Mucosa of rectum (tissue), 2 donors: ENCODE measurements at regions not wholly inside any gene's neighbourhood (a gene's known extent, or its start where the extent isn't known, plus 50 kb on each side); places are given as distances from the start of the nearest gene placed in this dataset.

Experiments
- H3K27ac ChIP-seq, 2 donors: one replicate each; pipeline ENCODE4 v1.7.0; 2013; ENCODE audit warnings: inconsistent platforms in 2 of 2, low read depth in 2 of 2, low read length in 2 of 2
- H3K27me3 ChIP-seq, 2 donors: one replicate each; pipeline ENCODE4 v1.7.0; 2013; ENCODE audit warnings: low read length in 2 of 2; ENCODE audit not compliant: control insufficient read depth in 2 of 2, insufficient read depth in 2 of 2
- H3K36me3 ChIP-seq, 2 donors: one replicate each; pipeline ENCODE4 v1.7.0; 2013; ENCODE audit warnings: low read length in 2 of 2; ENCODE audit not compliant: control insufficient read depth in 2 of 2, insufficient read depth in 2 of 2
- H3K4me1 ChIP-seq, 2 donors: one replicate each; pipeline ENCODE4 v1.7.0; 2013; ENCODE audit warnings: low read length in 2 of 2, mild to moderate bottlenecking in 1 of 2; ENCODE audit not compliant: control insufficient read depth in 2 of 2, insufficient read depth in 2 of 2
- H3K4me3 ChIP-seq, 2 donors: one replicate each; pipeline ENCODE4 v1.7.0; 2013; ENCODE audit warnings: low read length in 2 of 2
- H3K9ac ChIP-seq, 2 donors: one replicate each; pipeline ENCODE4 v1.7.0; 2013; ENCODE audit warnings: low read length in 2 of 2, low read depth in 1 of 2, mild to moderate bottlenecking in 1 of 2
- H3K9me3 ChIP-seq, 2 donors: one replicate each; pipeline ENCODE4 v1.7.0; 2013; ENCODE audit warnings: low read length in 2 of 2; ENCODE audit not compliant: control insufficient read depth in 2 of 2
- donor health status: healthy.
- donor health status: Normal muscosa, but diverticular disease.

DNA sequence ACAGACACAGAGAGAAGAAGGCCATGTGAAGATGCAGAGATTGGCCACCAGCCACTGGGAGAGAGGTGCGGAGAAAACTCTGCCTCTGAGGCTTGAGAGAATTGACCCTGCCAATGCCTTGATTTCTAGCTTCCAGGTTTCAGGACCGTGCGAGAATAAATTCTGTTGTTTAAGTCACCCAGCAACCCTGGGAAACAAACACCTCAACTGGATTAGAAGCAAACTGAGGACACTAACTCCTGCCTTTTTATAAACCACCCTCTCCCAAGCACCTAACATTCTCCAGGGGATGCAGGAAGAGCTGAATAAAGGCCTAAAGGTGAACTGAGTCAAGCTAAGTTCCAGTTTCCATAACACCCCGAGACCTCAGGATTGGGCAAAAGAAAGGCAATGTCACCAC lies 136.1 kb downstream of the ANKRD60 start:
- Histone ChIP-seq H3K9me3 (no peaks in the 10 kb centered on the region), H3K36me3 (no peaks in the 10 kb centered on the region), H3K4me3 (no peak overlapping the region), H3K9ac (no peak overlapping the region), H3K4me1 (no peaks in the 10 kb centered on the region), H3K27me3 (no peaks in the 10 kb centered on the region), H3K27ac (no peak overlapping the region)

DNA sequence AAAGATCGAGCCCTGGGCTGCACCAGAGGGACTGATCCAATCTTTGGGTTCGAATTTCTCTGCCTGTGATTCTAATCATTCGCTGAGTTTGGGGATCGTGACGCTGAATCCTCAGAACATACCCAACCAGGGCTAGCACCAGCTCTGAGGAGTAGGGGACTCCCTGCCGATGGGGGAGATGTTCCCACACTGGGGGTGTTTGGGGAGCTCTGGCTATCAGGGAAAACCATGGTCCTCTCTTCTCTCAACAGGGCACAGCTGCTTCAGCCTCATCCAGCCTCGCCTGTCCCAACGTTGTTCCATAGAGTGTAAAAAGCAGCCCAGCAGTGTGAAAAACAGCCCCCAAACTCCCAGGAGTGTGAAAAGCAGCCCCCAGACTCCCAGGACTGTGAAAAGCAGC lies 136.6 kb downstream of the ANKRD60 start:
- Histone ChIP-seq H3K4me1 (no peaks in the 10 kb centered on the region), H3K27me3 (no peaks in the 10 kb centered on the region), H3K27ac (no peak overlapping the region), H3K9ac (no peak overlapping the region), H3K36me3 (no peaks in the 10 kb centered on the region), H3K4me3 (no peak overlapping the region), H3K9me3 (no peaks in the 10 kb centered on the region)

DNA sequence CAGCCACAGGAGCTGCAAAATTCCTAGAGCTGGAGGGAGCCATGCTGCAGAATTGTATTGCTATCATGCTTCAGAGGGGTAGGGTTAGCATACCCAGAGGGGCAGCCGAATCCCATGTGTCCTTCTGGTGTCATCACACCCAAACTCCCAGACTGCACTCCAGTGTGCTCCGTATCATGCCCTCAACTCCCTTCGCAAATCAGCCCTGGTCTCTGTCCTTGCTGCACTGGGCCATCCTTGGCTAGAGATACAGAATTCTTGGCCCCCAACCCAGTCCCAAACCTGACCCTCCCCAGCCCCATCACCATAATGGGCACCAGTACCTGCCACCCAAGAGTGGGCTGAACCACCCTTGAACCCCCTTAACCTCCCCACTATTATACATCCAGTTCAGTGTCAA lies 138.3 kb downstream of the ANKRD60 start:
- no peaks in the 10 kb centered on the region for H3K36me3 ChIP-seq
- H3K27ac ChIP-seq, result no peak overlapping the region
- no peak overlapping the region for H3K4me3 ChIP-seq
- no peaks in the 10 kb centered on the region for H3K9me3 ChIP-seq
- H3K9ac ChIP-seq, result no peak overlapping the region
- H3K4me1 ChIP-seq, result peaks cover 0 to under 1% of the 10 kb centered on the region in 2 donors
- no peaks in the 10 kb centered on the region for H3K27me3 ChIP-seq

DNA sequence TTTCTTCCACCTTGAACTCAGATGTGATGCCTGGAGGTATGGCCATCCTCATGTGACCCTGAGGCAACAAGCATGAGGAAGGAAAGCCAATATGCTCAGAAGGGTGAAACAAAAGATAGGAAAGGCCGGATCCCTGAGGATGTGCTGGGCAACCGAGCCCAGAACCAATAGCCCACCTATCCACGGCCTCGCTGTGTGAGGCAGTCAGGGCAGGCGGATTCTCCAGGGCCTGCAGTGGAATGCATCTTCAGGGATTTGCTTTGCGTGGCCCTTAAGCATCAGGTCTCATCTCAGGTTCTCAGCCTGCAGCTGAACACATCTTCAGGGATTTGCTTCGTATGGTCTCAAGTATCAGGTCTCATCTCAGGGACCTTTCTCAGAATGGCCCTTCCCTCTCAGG lies 139.8 kb downstream of the ANKRD60 start:
- peaks cover 0 to 3% of the 10 kb centered on the region in 2 donors for H3K4me1 ChIP-seq
- no peaks in the 10 kb centered on the region for H3K36me3 ChIP-seq
- no peaks in the 10 kb centered on the region for H3K27me3 ChIP-seq
- no peak overlapping the region for H3K27ac ChIP-seq
- H3K4me3 ChIP-seq, result no peak overlapping the region
- H3K9me3 ChIP-seq, result no peaks in the 10 kb centered on the region
- H3K9ac ChIP-seq, result no peak overlapping the region

DNA sequence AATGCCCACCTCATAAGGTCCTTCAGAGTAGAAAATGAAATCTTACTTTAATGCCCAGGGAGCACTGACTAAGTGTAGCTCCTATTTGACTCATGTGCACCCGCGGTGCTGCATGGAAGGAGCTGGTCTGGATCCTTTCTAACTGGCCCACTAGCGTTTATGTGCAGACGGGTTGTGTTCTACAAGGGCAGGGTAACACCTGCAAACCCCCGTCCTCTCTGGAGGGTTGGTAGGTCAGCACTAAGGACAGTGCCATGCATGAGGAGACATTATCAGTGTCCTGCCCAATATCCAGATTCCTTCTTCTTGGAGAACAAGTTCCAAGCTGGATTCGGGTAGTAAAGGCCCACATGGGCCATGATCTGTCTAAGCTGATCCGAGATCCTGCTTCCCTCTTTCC lies 140.3 kb downstream of the ANKRD60 start:
- Histone ChIP-seq H3K27me3 (no peaks in the 10 kb centered on the region), H3K9ac (no peak overlapping the region), H3K9me3 (no peaks in the 10 kb centered on the region), H3K4me3 (no peak overlapping the region), H3K27ac (no peak overlapping the region), H3K4me1 (peaks cover 0 to 3% of the 10 kb centered on the region in 2 donors), H3K36me3 (no peaks in the 10 kb centered on the region)

DNA sequence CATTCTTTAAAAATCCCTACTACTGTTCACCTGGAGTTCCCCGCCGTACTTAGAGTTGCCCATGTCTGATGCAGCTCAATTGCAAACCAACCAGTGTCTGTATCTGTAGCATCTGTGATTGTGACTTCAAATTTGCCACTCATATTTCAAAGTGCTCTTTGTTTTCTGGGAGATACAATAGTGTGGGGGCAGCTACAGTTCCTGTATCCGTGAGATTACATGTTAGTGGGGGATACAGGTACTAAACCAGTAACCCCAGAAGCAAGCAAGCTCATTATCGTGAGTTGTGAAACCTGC lies 140.9 kb downstream of the ANKRD60 start:
- Histone ChIP-seq H3K9ac (no peak overlapping the region), H3K9me3 (no peaks in the 10 kb centered on the region), H3K27me3 (no peaks in the 10 kb centered on the region), H3K4me1 (peaks cover 0 to 3% of the 10 kb centered on the region in 2 donors), H3K27ac (no peak overlapping the region), H3K36me3 (no peaks in the 10 kb centered on the region), H3K4me3 (no peak overlapping the region)

DNA sequence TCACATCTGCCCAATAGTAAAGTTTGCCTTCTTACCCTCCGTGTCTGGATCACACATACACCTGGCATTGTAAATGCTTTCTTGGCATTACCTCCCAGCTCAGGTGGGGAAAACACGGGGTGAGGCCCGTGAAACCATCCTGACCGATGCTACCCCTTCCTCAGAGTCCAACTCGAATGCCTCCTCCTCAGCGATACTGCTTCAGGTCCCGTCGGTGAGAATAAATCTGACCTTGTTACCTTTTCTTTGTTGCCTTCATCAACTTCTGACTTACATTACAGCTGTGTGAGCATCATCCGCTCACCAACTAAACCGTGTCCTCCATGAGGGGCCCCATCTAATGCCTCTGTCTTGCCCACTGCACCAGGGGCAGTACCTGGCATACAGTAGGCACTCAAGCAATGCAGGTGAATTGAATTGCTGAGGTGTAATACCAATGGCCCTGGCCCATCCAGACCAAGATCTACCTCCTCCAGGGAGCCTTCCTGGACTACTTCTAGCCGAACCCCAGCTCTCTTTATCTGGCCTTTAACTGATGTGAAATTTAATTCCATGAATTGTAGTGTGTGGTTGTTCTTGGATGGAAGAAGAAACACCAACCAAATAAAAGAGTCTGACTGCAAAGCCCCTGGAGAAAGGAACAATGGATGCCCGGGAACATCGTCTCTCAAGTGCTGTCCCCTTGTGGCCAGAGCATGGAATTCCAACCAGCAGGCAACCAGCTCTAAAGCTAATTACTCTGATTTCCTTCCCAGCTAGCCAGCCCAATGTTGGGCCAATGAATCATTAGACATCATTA lies 141.5 kb downstream of the ANKRD60 start:
- H3K9ac ChIP-seq, result no peak overlapping the region
- peaks cover 0 to 3% of the 10 kb centered on the region in 2 donors for H3K4me1 ChIP-seq
- no peaks in the 10 kb centered on the region for H3K27me3 ChIP-seq
- H3K27ac ChIP-seq, result no peak overlapping the region
- H3K36me3 ChIP-seq, result no peaks in the 10 kb centered on the region
- H3K4me3 ChIP-seq, result no peak overlapping the region
- no peaks in the 10 kb centered on the region for H3K9me3 ChIP-seq

DNA sequence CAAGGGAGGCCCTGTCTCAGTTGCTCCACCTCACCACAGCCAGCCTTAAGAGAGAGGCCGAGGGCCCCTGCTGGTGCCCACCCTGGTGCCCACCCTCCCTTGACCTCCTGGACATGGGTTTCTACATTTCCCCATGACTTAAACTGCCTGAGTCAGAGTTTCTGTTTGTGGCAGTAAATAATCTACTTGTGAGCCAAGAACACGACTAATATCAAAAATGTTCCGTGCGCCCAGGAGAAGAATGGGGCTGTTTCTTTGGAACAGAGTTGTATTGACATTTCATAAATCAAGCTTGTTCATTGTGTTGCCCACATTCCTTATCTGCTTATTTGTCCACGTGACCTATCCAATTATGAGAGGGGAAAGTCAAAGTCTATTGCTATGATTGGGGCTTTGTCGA lies 143.5 kb downstream of the ANKRD60 start:
- no peaks in the 10 kb centered on the region for H3K9me3 ChIP-seq
- H3K4me3 ChIP-seq, result no peak overlapping the region
- no peaks in the 10 kb centered on the region for H3K27me3 ChIP-seq
- H3K9ac ChIP-seq, result no peak overlapping the region
- no peaks in the 10 kb centered on the region for H3K36me3 ChIP-seq
- peak overlapping the region in 1 of 2 donors; percentile 3 for H3K27ac ChIP-seq
- H3K4me1 ChIP-seq, result peaks cover 0 to 3% of the 10 kb centered on the region in 2 donors

DNA sequence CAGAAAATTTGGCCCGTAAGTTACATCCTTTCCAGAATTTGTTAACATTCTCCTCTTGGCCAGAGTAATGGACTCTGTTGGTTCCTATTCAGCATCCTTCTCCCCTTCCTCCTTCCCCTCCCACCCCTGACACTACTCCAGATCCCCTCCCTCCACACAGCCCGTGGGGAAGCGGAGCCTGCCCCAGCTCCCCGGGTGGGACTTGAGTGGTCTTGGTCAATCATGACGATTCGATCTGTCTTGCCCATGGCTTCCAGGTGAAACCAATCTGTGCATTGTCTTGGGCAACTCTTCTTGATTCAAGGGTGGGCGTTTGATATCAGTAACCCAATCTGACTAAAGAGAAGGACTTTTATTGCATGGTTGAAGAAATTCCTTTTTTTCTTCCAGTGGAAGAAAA lies 143.9 kb downstream of the ANKRD60 start:
- Histone ChIP-seq H3K9ac (no peak overlapping the region), H3K36me3 (no peaks in the 10 kb centered on the region), H3K4me3 (no peak overlapping the region), H3K4me1 (peaks cover 0 to 3% of the 10 kb centered on the region in 2 donors), H3K27ac (peak overlapping the region in 1 of 2 donors; percentile 3), H3K9me3 (no peaks in the 10 kb centered on the region), H3K27me3 (no peaks in the 10 kb centered on the region)

DNA sequence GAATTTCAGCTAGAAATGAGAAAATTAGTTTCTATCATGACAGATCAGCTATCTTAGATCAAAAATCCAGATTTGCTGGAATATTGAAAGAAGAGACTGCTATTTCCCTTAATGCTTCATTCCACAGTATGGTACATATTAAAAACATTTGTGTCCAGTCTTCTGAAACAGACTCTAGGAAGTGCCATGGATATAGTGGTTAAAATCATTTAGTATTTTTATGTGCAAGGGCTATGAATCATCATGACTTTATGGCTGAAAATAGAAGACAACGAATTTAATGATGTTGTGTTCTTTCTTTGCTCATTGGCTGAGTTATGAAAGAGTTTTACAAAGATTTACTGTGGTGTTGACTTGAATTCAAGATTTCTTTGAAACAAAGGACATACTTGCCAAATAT lies 146.6 kb downstream of the ANKRD60 start:
- Histone ChIP-seq H3K4me1 (peaks cover 0 to 3% of the 10 kb centered on the region in 2 donors), H3K27me3 (no peaks in the 10 kb centered on the region), H3K9me3 (no peaks in the 10 kb centered on the region), H3K4me3 (no peak overlapping the region), H3K36me3 (no peaks in the 10 kb centered on the region), H3K27ac (no peak overlapping the region), H3K9ac (no peak overlapping the region)
